SK-N-SH treated with all-trans-retinoic acid at 6 μM for 48 hours (cell line): ENCODE measurements at regions not wholly inside any gene's neighbourhood (a gene's known extent, or its start where the extent isn't known, plus 50 kb on each side); places are given as distances from the start of the nearest gene placed in this dataset.

ENCODE experiments used
- ARNTL ChIP-seq: fragments of 450-650 bp; formaldehyde crosslinking; IDR thresholded peaks from 2 replicates; pipeline ENCODE4 v1.5.0; 2020; ENCODE audit warnings: low read depth, mild to moderate bottlenecking, moderate library complexity, borderline replicate concordance
- ESRRG ChIP-seq: fragments of 250-450 bp; sonication (Bioruptor Pico); IDR thresholded peaks from 2 replicates; pipeline ENCODE4 v1.6.1; 2021; ENCODE audit warnings: mild to moderate bottlenecking
- GLIS3 ChIP-seq: fragments of 250-450 bp; sonication (Bioruptor Pico); IDR thresholded peaks from 2 replicates; pipeline ENCODE4 v1.5.0; 2020; ENCODE audit warnings: mild to moderate bottlenecking, moderate library complexity
- TCF4 ChIP-seq: fragments of 250-450 bp; sonication (Bioruptor Pico); IDR thresholded peaks from 2 replicates; pipeline ENCODE4 v1.8.0; 2021; ENCODE audit warnings: mild to moderate bottlenecking, moderate library complexity, borderline replicate concordance
- TOX ChIP-seq: fragments of 250-450 bp; sonication (Bioruptor Pico); IDR thresholded peaks from 2 replicates; pipeline ENCODE4 v1.8.0; 2021; ENCODE audit warnings: mild to moderate bottlenecking, moderate library complexity, borderline replicate concordance
- ZFP3 ChIP-seq: fragments of 250-450 bp; sonication (Bioruptor Pico); IDR thresholded peaks from 2 replicates; pipeline ENCODE4 v1.5.0; 2020; ENCODE audit warnings: mild to moderate bottlenecking, moderate library complexity
- ZFP30 ChIP-seq: fragments of 450-650 bp; formaldehyde crosslinking; IDR thresholded peaks from 2 replicates; pipeline ENCODE4 v1.5.0; 2022; ENCODE audit warnings: mild to moderate bottlenecking, moderate library complexity
- ZNF565 ChIP-seq: fragments of 450-650 bp; formaldehyde crosslinking; conservative IDR thresholded peaks from 2 replicates; pipeline ENCODE4 v1.5.0; 2020; ENCODE audit warnings: low read depth, mild to moderate bottlenecking, moderate library complexity
- TF ChIP-seq, protein P1 (sequence below): fragments of 250-450 bp; sonication (Bioruptor Pico); IDR thresholded peaks from 2 replicates; pipeline ENCODE4 v1.8.0; 2021; ENCODE audit warnings: low read depth, mild to moderate bottlenecking, moderate library complexity, borderline replicate concordance
- TF ChIP-seq, protein P2 (sequence below): fragments of 250-450 bp; sonication (Bioruptor Pico); IDR thresholded peaks from 2 replicates; pipeline ENCODE4 v1.8.0; 2020; ENCODE audit warnings: mild to moderate bottlenecking, moderate library complexity, borderline replicate concordance
- TF ChIP-seq, protein P3 (sequence below): fragments of 250-450 bp; sonication (Bioruptor Pico); IDR thresholded peaks from 2 replicates; pipeline ENCODE4 v1.5.1; 2020; ENCODE audit warnings: low read depth, mild to moderate bottlenecking, moderate library complexity
- TF ChIP-seq, protein P4 (sequence below): fragments of 250-450 bp; sonication (Bioruptor Pico); IDR thresholded peaks from 2 replicates; pipeline ENCODE4 v1.5.1; 2021; ENCODE audit warnings: mild to moderate bottlenecking, moderate library complexity
- TF ChIP-seq, protein P5 (sequence below): fragments of 250-450 bp; sonication (Bioruptor Pico); IDR thresholded peaks from 2 replicates; pipeline ENCODE4 v1.5.0; 2020; ENCODE audit warnings: mild to moderate bottlenecking, moderate library complexity

DNA sequence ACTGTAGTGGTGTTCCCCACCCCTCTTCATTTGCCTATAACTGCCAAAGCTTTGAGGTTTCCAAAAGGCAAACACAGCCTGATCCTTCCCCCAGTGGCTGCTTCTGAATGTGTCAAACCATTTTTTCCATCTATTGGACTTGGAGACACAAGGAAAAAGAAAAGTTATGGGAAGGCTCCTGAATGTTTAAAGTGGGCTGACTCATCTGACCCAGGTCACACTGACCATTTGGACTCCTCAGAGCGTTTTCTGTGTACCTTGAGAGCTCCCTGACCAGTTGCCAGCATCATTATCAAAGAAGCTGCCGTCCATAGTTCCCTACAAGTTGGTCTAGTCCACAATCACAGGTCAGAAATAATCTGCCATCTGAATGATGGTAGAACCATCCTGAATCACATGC, 123.4 kb upstream of the COL3A1 start:
- TF ChIP-seq ARNTL (CRISPR knock-in tag): no peak
- TF ChIP-seq, protein P1, sequence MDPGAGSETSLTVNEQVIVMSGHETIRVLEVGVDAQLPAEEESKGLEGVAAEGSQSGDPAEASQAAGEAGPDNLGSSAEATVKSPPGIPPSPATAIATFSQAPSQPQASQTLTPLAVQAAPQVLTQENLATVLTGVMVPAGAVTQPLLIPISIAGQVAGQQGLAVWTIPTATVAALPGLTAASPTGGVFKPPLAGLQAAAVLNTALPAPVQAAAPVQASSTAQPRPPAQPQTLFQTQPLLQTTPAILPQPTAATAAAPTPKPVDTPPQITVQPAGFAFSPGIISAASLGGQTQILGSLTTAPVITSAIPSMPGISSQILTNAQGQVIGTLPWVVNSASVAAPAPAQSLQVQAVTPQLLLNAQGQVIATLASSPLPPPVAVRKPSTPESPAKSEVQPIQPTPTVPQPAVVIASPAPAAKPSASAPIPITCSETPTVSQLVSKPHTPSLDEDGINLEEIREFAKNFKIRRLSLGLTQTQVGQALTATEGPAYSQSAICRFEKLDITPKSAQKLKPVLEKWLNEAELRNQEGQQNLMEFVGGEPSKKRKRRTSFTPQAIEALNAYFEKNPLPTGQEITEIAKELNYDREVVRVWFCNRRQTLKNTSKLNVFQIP (CRISPR knock-in tag): no peak
- TF ChIP-seq ZFP30 (CRISPR knock-in tag): no peak
- TF ChIP-seq ZFP3 (CRISPR knock-in tag): no peak
- TF ChIP-seq, protein P2, sequence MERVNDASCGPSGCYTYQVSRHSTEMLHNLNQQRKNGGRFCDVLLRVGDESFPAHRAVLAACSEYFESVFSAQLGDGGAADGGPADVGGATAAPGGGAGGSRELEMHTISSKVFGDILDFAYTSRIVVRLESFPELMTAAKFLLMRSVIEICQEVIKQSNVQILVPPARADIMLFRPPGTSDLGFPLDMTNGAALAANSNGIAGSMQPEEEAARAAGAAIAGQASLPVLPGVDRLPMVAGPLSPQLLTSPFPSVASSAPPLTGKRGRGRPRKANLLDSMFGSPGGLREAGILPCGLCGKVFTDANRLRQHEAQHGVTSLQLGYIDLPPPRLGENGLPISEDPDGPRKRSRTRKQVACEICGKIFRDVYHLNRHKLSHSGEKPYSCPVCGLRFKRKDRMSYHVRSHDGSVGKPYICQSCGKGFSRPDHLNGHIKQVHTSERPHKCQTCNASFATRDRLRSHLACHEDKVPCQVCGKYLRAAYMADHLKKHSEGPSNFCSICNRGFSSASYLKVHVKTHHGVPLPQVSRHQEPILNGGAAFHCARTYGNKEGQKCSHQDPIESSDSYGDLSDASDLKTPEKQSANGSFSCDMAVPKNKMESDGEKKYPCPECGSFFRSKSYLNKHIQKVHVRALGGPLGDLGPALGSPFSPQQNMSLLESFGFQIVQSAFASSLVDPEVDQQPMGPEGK (CRISPR knock-in tag): no peak
- TF ChIP-seq GLIS3 (CRISPR knock-in tag): no peak
- TF ChIP-seq, protein P3, sequence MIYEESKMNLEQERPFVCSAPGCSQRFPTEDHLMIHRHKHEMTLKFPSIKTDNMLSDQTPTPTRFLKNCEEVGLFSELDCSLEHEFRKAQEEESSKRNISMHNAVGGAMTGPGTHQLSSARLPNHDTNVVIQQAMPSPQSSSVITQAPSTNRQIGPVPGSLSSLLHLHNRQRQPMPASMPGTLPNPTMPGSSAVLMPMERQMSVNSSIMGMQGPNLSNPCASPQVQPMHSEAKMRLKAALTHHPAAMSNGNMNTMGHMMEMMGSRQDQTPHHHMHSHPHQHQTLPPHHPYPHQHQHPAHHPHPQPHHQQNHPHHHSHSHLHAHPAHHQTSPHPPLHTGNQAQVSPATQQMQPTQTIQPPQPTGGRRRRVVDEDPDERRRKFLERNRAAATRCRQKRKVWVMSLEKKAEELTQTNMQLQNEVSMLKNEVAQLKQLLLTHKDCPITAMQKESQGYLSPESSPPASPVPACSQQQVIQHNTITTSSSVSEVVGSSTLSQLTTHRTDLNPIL: no peak
- TF ChIP-seq ZNF565: no peak
- TF ChIP-seq TOX: no peak
- TF ChIP-seq, protein P4, sequence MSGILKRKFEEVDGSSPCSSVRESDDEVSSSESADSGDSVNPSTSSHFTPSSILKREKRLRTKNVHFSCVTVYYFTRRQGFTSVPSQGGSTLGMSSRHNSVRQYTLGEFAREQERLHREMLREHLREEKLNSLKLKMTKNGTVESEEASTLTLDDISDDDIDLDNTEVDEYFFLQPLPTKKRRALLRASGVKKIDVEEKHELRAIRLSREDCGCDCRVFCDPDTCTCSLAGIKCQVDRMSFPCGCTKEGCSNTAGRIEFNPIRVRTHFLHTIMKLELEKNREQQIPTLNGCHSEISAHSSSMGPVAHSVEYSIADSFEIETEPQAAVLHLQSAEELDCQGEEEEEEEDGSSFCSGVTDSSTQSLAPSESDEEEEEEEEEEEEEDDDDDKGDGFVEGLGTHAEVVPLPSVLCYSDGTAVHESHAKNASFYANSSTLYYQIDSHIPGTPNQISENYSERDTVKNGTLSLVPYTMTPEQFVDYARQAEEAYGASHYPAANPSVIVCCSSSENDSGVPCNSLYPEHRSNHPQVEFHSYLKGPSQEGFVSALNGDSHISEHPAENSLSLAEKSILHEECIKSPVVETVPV (CRISPR knock-in tag): no peak
- TF ChIP-seq ESRRG: no peak
- no peak for TF ChIP-seq TCF4 (CRISPR knock-in tag)
- TF ChIP-seq, protein P5, sequence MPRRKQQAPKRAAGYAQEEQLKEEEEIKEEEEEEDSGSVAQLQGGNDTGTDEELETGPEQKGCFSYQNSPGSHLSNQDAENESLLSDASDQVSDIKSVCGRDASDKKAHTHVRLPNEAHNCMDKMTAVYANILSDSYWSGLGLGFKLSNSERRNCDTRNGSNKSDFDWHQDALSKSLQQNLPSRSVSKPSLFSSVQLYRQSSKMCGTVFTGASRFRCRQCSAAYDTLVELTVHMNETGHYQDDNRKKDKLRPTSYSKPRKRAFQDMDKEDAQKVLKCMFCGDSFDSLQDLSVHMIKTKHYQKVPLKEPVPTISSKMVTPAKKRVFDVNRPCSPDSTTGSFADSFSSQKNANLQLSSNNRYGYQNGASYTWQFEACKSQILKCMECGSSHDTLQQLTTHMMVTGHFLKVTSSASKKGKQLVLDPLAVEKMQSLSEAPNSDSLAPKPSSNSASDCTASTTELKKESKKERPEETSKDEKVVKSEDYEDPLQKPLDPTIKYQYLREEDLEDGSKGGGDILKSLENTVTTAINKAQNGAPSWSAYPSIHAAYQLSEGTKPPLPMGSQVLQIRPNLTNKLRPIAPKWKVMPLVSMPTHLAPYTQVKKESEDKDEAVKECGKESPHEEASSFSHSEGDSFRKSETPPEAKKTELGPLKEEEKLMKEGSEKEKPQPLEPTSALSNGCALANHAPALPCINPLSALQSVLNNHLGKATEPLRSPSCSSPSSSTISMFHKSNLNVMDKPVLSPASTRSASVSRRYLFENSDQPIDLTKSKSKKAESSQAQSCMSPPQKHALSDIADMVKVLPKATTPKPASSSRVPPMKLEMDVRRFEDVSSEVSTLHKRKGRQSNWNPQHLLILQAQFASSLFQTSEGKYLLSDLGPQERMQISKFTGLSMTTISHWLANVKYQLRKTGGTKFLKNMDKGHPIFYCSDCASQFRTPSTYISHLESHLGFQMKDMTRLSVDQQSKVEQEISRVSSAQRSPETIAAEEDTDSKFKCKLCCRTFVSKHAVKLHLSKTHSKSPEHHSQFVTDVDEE: no peak
